Colon (tissue), 2 donors: ENCODE measurements at regions not wholly inside any gene's neighbourhood (a gene's known extent, or its start where the extent isn't known, plus 50 kb on each side); places are given as distances from the start of the nearest gene placed in this dataset.
"Not testable (repeated sequence)": the region's sequence is repeated elsewhere in the genome, so short reads cannot be mapped to it uniquely, and the experiment has no call there.

Experiments
- FAIRE-seq: peaks from 2 replicates; lab custom pipeline; 2012; peaks lifted over from hg19 to GRCh38; lab: Jason Lieb, UNC
- donor health status: control.
- donor health status: control.

- no peak for FAIRE-seq
Observed at GRCh38 chr5:90338712-90339372, 70.7 kb downstream of the CETN3 start.

- no peak for FAIRE-seq
Observed at GRCh38 chr5:90337449-90338052, 72.0 kb downstream of the CETN3 start.

GRCh38 chr5:90336752-90337151 is 72.8 kb downstream of the CETN3 start:
- FAIRE-seq = no peak

- FAIRE-seq = no peak
Observed at GRCh38 chr5:90334741-90335140, 74.8 kb downstream of the CETN3 start.

- FAIRE-seq = no peak
Observed at GRCh38 chr5:90329911-90330310, 79.6 kb downstream of the CETN3 start.

GRCh38 chr5:90326995-90327394 is 82.6 kb downstream of the CETN3 start:
- no peak for FAIRE-seq

- FAIRE-seq = no peak
Observed at GRCh38 chr5:90325093-90325492, 84.5 kb downstream of the CETN3 start.

- not testable (repeated sequence) for FAIRE-seq
Observed at GRCh38 chr5:90320348-90320747, 89.2 kb downstream of the CETN3 start.

- FAIRE-seq = no peak
Observed at GRCh38 chr5:90312027-90312426, 97.5 kb downstream of the CETN3 start.

- no peak for FAIRE-seq
Observed at GRCh38 chr5:90311401-90311800, 98.2 kb downstream of the CETN3 start.

GRCh38 chr5:90308787-90309585 is 100.6 kb downstream of the CETN3 start:
- FAIRE-seq = no peak

GRCh38 chr5:90307782-90308181 is 101.8 kb downstream of the CETN3 start:
- FAIRE-seq = no peak

- FAIRE-seq = no peak
Observed at GRCh38 chr5:90307322-90307721, 102.2 kb downstream of the CETN3 start.

- FAIRE-seq = no peak
Observed at GRCh38 chr5:90306613-90307012, 102.9 kb downstream of the CETN3 start.

GRCh38 chr5:90305041-90305720 is 104.4 kb downstream of the CETN3 start:
- no peak for FAIRE-seq

- no peak for FAIRE-seq
Observed at GRCh38 chr5:90301248-90301647, 108.3 kb downstream of the CETN3 start.

- no peak for FAIRE-seq
Observed at GRCh38 chr5:90297045-90297764, 112.4 kb downstream of the CETN3 start.

GRCh38 chr5:90294604-90295003 is 115.0 kb downstream of the CETN3 start:
- FAIRE-seq = no peak

GRCh38 chr5:90293931-90294330 is 115.6 kb downstream of the CETN3 start:
- no peak for FAIRE-seq

- no peak for FAIRE-seq
Observed at GRCh38 chr5:90290648-90291047, 118.9 kb downstream of the CETN3 start.

GRCh38 chr5:90289837-90290236 is 119.7 kb downstream of the CETN3 start:
- FAIRE-seq = no peak

- FAIRE-seq = no peak
Observed at GRCh38 chr5:90287036-90287435, 122.5 kb downstream of the CETN3 start.
